ENCODE measurements at regions not wholly inside any gene's neighbourhood (a gene's known extent, or its start where the extent isn't known, plus 50 kb on each side); places are given as distances from the start of the nearest gene placed in this dataset.
"Not testable (repeated sequence)": the region's sequence is repeated elsewhere in the genome, so short reads cannot be mapped to it uniquely, and the experiment has no call there.

- no peak for DNase-seq (ENCODE audit: low spot score in 2 of 2, unreplicated experiment in 2 of 2)
- no peak overlapping the region for H3K27ac Mint-ChIP-seq
- H3K4me3 Mint-ChIP-seq, result no peak overlapping the region
- no peaks in the 10 kb centered on the region for H3K36me3 Mint-ChIP-seq
- H3K4me1 Mint-ChIP-seq, result peaks cover 16% of the 10 kb centered on the region
- H3K9me3 Mint-ChIP-seq, result no peaks in the 10 kb centered on the region
- TF ChIP-seq CTCF (IDR thresholded peaks at IDR 0.05; ENCODE audit: unreplicated experiment), result no peak
- H3K27me3 Mint-ChIP-seq (ENCODE audit: low read depth), result no peaks in the 10 kb centered on the region
Measured at GRCh38 chr1:115156826-115157468, 67.6 kb upstream of the TSPAN2 start.

- Mint-ChIP-seq H3K4me3 (no peak overlapping the region), H3K36me3 (peaks cover 1% of the 10 kb centered on the region), H3K27me3 (ENCODE audit: low read depth) (no peaks in the 10 kb centered on the region), H3K9me3 (no peaks in the 10 kb centered on the region), H3K4me1 (peaks cover 16% of the 10 kb centered on the region), H3K27ac (no peak overlapping the region)
- no peak for TF ChIP-seq CTCF (IDR thresholded peaks at IDR 0.05; ENCODE audit: unreplicated experiment)
- DNase-seq (ENCODE audit: low spot score in 2 of 2, unreplicated experiment in 2 of 2), result no peak
Measured at GRCh38 chr1:115153966-115154557, 64.8 kb upstream of the TSPAN2 start.

- Mint-ChIP-seq H3K4me3 (peak overlapping the region; percentile 61), H3K27ac (peak overlapping the region; percentile 10)
- H3K36me3 Mint-ChIP-seq; H3K4me1 Mint-ChIP-seq; DNase-seq (ENCODE audit: low spot score in 2 of 2, unreplicated experiment in 2 of 2); H3K9me3 Mint-ChIP-seq; H3K27me3 Mint-ChIP-seq (ENCODE audit: low read depth): not testable (repeated sequence)
Measured at GRCh38 chr1:115147928-115148327, 58.6 kb upstream of the TSPAN2 start.

- TF ChIP-seq CTCF (IDR thresholded peaks at IDR 0.05; ENCODE audit: unreplicated experiment), result no peak
- H3K27me3 Mint-ChIP-seq (ENCODE audit: low read depth), result no peaks in the 10 kb centered on the region
- H3K36me3 Mint-ChIP-seq, result no peaks in the 10 kb centered on the region
- DNase-seq (ENCODE audit: low spot score in 2 of 2, unreplicated experiment in 2 of 2), result no peak
- no peak overlapping the region for H3K4me3 Mint-ChIP-seq
- H3K27ac Mint-ChIP-seq, result no peak overlapping the region
- H3K9me3 Mint-ChIP-seq, result peaks cover 9% of the 10 kb centered on the region
- peaks cover 5% of the 10 kb centered on the region for H3K4me1 Mint-ChIP-seq
Measured at GRCh38 chr1:115145226-115145625, 55.9 kb upstream of the TSPAN2 start.

GRCh38 chr1:115144176-115144575 is 54.9 kb upstream of the TSPAN2 start:
- H3K4me1 Mint-ChIP-seq, result peaks cover 5% of the 10 kb centered on the region
- H3K9me3 Mint-ChIP-seq, result peaks cover 9% of the 10 kb centered on the region
- no peaks in the 10 kb centered on the region for H3K27me3 Mint-ChIP-seq (ENCODE audit: low read depth)
- TF ChIP-seq CTCF (IDR thresholded peaks at IDR 0.05; ENCODE audit: unreplicated experiment), result no peak
- H3K36me3 Mint-ChIP-seq, result no peaks in the 10 kb centered on the region
- no peak for DNase-seq (ENCODE audit: low spot score in 2 of 2, unreplicated experiment in 2 of 2)
- H3K4me3 Mint-ChIP-seq, result no peak overlapping the region
- H3K27ac Mint-ChIP-seq, result no peak overlapping the region

- Mint-ChIP-seq H3K4me1 (peaks cover 7% of the 10 kb centered on the region), H3K27me3 (ENCODE audit: low read depth) (peaks cover 11% of the 10 kb centered on the region), H3K9me3 (peaks cover 9% of the 10 kb centered on the region), H3K4me3 (no peak overlapping the region), H3K36me3 (no peaks in the 10 kb centered on the region), H3K27ac (peak overlapping the region; percentile 20)
- no peak for DNase-seq (ENCODE audit: low spot score in 2 of 2, unreplicated experiment in 2 of 2)
- TF ChIP-seq CTCF (IDR thresholded peaks at IDR 0.05; ENCODE audit: unreplicated experiment), result no peak
Measured at GRCh38 chr1:115142616-115143015, 53.3 kb upstream of the TSPAN2 start.
